OCI-LY7 (cell line): ENCODE measurements at regions not wholly inside any gene's neighbourhood (a gene's known extent, or its start where the extent isn't known, plus 50 kb on each side); places are given as distances from the start of the nearest gene placed in this dataset.

Experiments
- BruUV-seq: library from RNA; stranded (reverse); fragments of 400-500 nt; replicated peaks from 2 replicates; lab custom pipeline; 2021; lab: Mats Ljungman, UMichigan
- CTCF ChIA-PET: fragments of 300-600 bp; sonication (Branson Sonifier 250); formaldehyde crosslinking; loops from one replicate; lab custom pipeline; 2022; ENCODE audit warnings: antibody characterized with exemption; ENCODE audit not compliant: unreplicated experiment; lab: Charles Lee
- POLR2A ChIA-PET: fragments of 300-600 bp; sonication (Branson Sonifier 250); formaldehyde crosslinking; loops from one replicate; lab custom pipeline; 2022; ENCODE audit warnings: antibody characterized with exemption; lab: Charles Lee
- DNase-seq: peaks from one replicate; pipeline ENCODE4 v3.0.0-alpha.2; 2015; ENCODE audit warnings: low spot score
- H2AFZ ChIP-seq: fragments of 200-600 bp; sonication (generic), shearing (Covaris generic); 2 replicates; pipeline ENCODE4 v1.6.1; 2014; ENCODE audit warnings: mild to moderate bottlenecking, antibody characterized with exemption, low read length, moderate library complexity
- H3K27ac ChIP-seq: fragments of 200-600 bp; sonication (generic); 2 replicates; pipeline ENCODE4 v1.5.1; 2014; ENCODE audit warnings: mixed run types, low read depth, mild to moderate bottlenecking, moderate library complexity, low read length, inconsistent platforms; ENCODE audit not compliant: poor library complexity, severe bottlenecking
- H3K36me3 ChIP-seq: fragments of 200-600 bp; sonication (generic); 2 replicates; pipeline ENCODE4 v1.6.1; 2014; ENCODE audit warnings: mild to moderate bottlenecking, antibody characterized with exemption, low read length, moderate library complexity, mixed read lengths; ENCODE audit not compliant: insufficient read depth
- H3K4me1 ChIP-seq: fragments of 200-600 bp; sonication (generic); 2 replicates; pipeline ENCODE4 v1.5.1; 2014; ENCODE audit warnings: mild to moderate bottlenecking, low read length; ENCODE audit not compliant: insufficient read depth, poor library complexity, severe bottlenecking
- H3K4me2 ChIP-seq: fragments of 200-600 bp; sonication (generic); 2 replicates; pipeline ENCODE4 v1.6.1; 2014; ENCODE audit warnings: mild to moderate bottlenecking, low read length
- H3K4me3 ChIP-seq: fragments of 200-600 bp; sonication (generic); 2 replicates; pipeline ENCODE4 v1.5.1; 2014; ENCODE audit warnings: mild to moderate bottlenecking, low read depth, low read length; ENCODE audit not compliant: poor library complexity, severe bottlenecking
- H3K79me2 ChIP-seq: fragments of 200-600 bp; sonication (generic); 2 replicates; pipeline ENCODE4 v1.6.1; 2016; ENCODE audit warnings: low read depth, mild to moderate bottlenecking, low read length, moderate library complexity, mixed read lengths; ENCODE audit not compliant: insufficient read depth
- H3K9me2 ChIP-seq: fragments of 200-600 bp; sonication (generic); 2 replicates; pipeline ENCODE4 v1.6.1; 2016; ENCODE audit warnings: mild to moderate bottlenecking, low read length, mixed read lengths; ENCODE audit not compliant: insufficient read depth
- H3K9me3 ChIP-seq: fragments of 200-600 bp; sonication (generic); 2 replicates; pipeline ENCODE4 v1.6.1; 2014; ENCODE audit warnings: mild to moderate bottlenecking, mixed run types, low read length, mixed read lengths
- H4K20me1 ChIP-seq: fragments of 200-600 bp; sonication (generic); 2 replicates; pipeline ENCODE4 v1.6.1; 2014; ENCODE audit warnings: mild to moderate bottlenecking, antibody characterized with exemption, low read length, moderate library complexity, mixed read lengths; ENCODE audit not compliant: insufficient read depth
- EZH2phosphoT487 ChIP-seq: fragments of 200-600 bp; sonication (generic); IDR thresholded peaks from 2 replicates; pipeline ENCODE4 v1.6.1; 2018; ENCODE audit warnings: low read depth, borderline replicate concordance, mild to moderate bottlenecking, mixed run types, antibody characterized with exemption, low read length, moderate library complexity, mixed read lengths
- intact Hi-C: fragments of 100-400 bp; cut with micrococcal nuclease; formaldehyde crosslinking; loops from one replicate; pipeline ENCODE4 v1.10.0; 2022; ENCODE audit not compliant: unreplicated experiment
- TF ChIP-seq, protein P1 (sequence below): fragments of 200-600 bp; sonication (generic); conservative IDR thresholded peaks from 2 replicates; pipeline ENCODE4 v1.5.1; 2014; ENCODE audit warnings: mild to moderate bottlenecking, antibody characterized with exemption, low read length, moderate library complexity, mixed read lengths

DNA sequence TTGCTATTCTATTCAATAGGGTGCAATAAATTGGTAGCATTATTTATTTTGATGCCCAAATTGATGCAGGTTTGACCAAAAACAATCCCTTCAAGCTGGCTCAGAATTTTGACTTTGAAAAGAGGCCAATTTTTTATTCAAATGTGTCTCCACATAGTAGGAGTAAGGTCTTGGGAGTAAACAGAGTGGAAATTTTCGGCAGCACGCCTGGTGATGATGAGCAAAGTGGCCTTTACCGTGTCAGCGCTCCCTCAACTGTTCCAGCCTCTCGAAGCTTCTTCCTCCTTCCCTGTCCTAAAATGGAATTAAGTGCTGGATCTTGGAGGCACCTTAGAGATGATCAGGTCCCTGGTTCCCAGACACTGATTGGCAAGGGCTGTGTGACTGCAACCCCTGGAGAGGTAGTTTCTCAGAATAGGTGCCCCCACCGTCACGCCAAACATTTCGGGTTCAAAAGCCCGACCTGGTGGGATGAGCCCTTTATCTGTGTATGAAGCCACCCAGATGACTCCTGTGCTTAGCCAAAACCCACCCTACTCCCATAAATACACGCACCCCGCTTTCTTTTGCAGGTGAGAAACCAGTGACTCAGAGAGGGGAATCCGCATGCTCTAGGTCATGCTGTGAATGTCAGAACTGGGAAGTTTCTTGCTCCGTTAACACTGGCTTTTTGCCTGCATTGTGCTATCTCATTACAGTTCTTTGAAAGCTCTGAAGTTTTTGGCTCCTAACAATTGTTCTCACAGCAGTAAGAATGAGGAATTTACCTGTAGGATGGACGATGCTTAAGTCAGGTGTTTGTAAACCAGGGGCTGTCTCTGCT is 89.1 kb downstream of the CRYGS start:
- Histone ChIP-seq H3K36me3 (no peaks in the 10 kb centered on the region), H3K4me3 (no peak overlapping the region), H3K79me2 (no peaks in the 10 kb centered on the region), H3K4me2 (no peak overlapping the region), H2AFZ (no peak overlapping the region), H4K20me1 (no peaks in the 10 kb centered on the region), H3K9me3 (no peaks in the 10 kb centered on the region), H3K27ac (no peak overlapping the region), H3K9me2 (no peaks in the 10 kb centered on the region), H3K4me1 (no peaks in the 10 kb centered on the region)
- BruUV-seq, result no TSS peak
- DNase-seq, result no peak
- ChIA-PET POLR2A (interaction anchor here (0.5 to 0.6 kb wide), 2 partner anchors 13 to 484 kb away, joined by 3 to 4 read pairs; no protein-coding TSS in a partner anchor), CTCF (no interaction called here)
- intact Hi-C loops, result no loop called here
- TF ChIP-seq EZH2phosphoT487, result no peak
- TF ChIP-seq, protein P1, sequence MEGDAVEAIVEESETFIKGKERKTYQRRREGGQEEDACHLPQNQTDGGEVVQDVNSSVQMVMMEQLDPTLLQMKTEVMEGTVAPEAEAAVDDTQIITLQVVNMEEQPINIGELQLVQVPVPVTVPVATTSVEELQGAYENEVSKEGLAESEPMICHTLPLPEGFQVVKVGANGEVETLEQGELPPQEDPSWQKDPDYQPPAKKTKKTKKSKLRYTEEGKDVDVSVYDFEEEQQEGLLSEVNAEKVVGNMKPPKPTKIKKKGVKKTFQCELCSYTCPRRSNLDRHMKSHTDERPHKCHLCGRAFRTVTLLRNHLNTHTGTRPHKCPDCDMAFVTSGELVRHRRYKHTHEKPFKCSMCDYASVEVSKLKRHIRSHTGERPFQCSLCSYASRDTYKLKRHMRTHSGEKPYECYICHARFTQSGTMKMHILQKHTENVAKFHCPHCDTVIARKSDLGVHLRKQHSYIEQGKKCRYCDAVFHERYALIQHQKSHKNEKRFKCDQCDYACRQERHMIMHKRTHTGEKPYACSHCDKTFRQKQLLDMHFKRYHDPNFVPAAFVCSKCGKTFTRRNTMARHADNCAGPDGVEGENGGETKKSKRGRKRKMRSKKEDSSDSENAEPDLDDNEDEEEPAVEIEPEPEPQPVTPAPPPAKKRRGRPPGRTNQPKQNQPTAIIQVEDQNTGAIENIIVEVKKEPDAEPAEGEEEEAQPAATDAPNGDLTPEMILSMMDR, result no peak

- Histone ChIP-seq H2AFZ (no peak overlapping the region), H3K4me2 (no peak overlapping the region), H4K20me1 (no peaks in the 10 kb centered on the region), H3K36me3 (no peaks in the 10 kb centered on the region), H3K9me2 (no peaks in the 10 kb centered on the region), H3K9me3 (no peaks in the 10 kb centered on the region), H3K4me1 (no peaks in the 10 kb centered on the region), H3K79me2 (no peaks in the 10 kb centered on the region), H3K4me3 (no peak overlapping the region), H3K27ac (no peak overlapping the region)
- no peak for DNase-seq
- intact Hi-C loops, result no loop called here
- POLR2A ChIA-PET, result no interaction called here
- TF ChIP-seq, protein P1, result no peak
- no peak for TF ChIP-seq EZH2phosphoT487
- BruUV-seq, result no TSS peak
- CTCF ChIA-PET, result no interaction called here
Observed at GRCh38 chr3:186453531-186453930, 90.6 kb downstream of the CRYGS start.

GRCh38 chr3:186452517-186452916 is 90.5 kb upstream of the DGKG start:
- TF ChIP-seq, protein P1, result no peak
- no peak for TF ChIP-seq EZH2phosphoT487
- H3K36me3 ChIP-seq, result no peaks in the 10 kb centered on the region
- no peak overlapping the region for H3K4me3 ChIP-seq
- no peak for DNase-seq
- no TSS peak for BruUV-seq
- ChIA-PET CTCF (no interaction called here), POLR2A (interaction anchor here (0.5 kb wide), 1 partner anchor 22 kb away, joined by 3 read pairs; no protein-coding TSS in a partner anchor)
- H3K4me2 ChIP-seq, result no peak overlapping the region
- H3K79me2 ChIP-seq, result no peaks in the 10 kb centered on the region
- no peak overlapping the region for H2AFZ ChIP-seq
- no peaks in the 10 kb centered on the region for H3K9me3 ChIP-seq
- no peaks in the 10 kb centered on the region for H3K9me2 ChIP-seq
- intact Hi-C loops, result no loop called here
- no peak overlapping the region for H3K27ac ChIP-seq
- no peaks in the 10 kb centered on the region for H3K4me1 ChIP-seq
- no peaks in the 10 kb centered on the region for H4K20me1 ChIP-seq
